ENCODE measurements at regions not wholly inside any gene's neighbourhood (a gene's known extent, or its start where the extent isn't known, plus 50 kb on each side); places are given as distances from the start of the nearest gene placed in this dataset.
"Not testable (repeated sequence)": the region's sequence is repeated elsewhere in the genome, so short reads cannot be mapped to it uniquely, and the experiment has no call there.

GRCh38 chr21:7955358-7956073 is 2565.9 kb upstream of the TPTE start:
- H3K4me1 ChIP-seq (ENCODE audit: control insufficient read depth in 1 of 2, extremely low read depth in 1 of 2, insufficient read depth in 2 of 2, low read length in 2 of 2); H3K27ac Mint-ChIP-seq; ATAC-seq (replicated peaks in 1 of 4); H3K4me3 ChIP-seq (ENCODE audit: control insufficient read depth in 1 of 2, extremely low read depth in 1 of 2, low read length in 1 of 2); POLR2A ChIA-PET; H3K27me3 ChIP-seq (replicated peaks in 1 of 2; ENCODE audit: control insufficient read depth in 2 of 2, extremely low read depth in 1 of 2, insufficient read depth in 2 of 2, low read length in 1 of 2); H3K27ac ChIP-seq (ENCODE audit: low read length); H3K36me3 ChIP-seq (ENCODE audit: control insufficient read depth in 2 of 2, extremely low read depth in 1 of 2, insufficient read depth in 1 of 2, low read length in 1 of 2); H3K4me1 Mint-ChIP-seq; H3K27me3 Mint-ChIP-seq; DNase-seq; CTCF ChIA-PET; H3K4me3 Mint-ChIP-seq: not testable (repeated sequence)
- Mint-ChIP-seq H3K9me3 (peaks cover 6 to 87% (median 25%) of the 10 kb centered on the region in 3 donors), H3K36me3 (peaks cover 14% of the 10 kb centered on the region)
- H3K9me3 ChIP-seq, result peaks cover 27% of the 10 kb centered on the region
- 75% methylated on average over 20 of the region's 20 CpGs for WGBS (ENCODE audit: insufficient coverage)

- H3K4me3 ChIP-seq (ENCODE audit: control insufficient read depth in 1 of 2, extremely low read depth in 1 of 2, low read length in 1 of 2); H3K27me3 Mint-ChIP-seq; POLR2A ChIA-PET; ATAC-seq (replicated peaks in 1 of 4); CTCF ChIA-PET; H3K36me3 ChIP-seq (ENCODE audit: control insufficient read depth in 2 of 2, extremely low read depth in 1 of 2, insufficient read depth in 1 of 2, low read length in 1 of 2); H3K27ac ChIP-seq (ENCODE audit: low read length); H3K27ac Mint-ChIP-seq; H3K27me3 ChIP-seq (replicated peaks in 1 of 2; ENCODE audit: control insufficient read depth in 2 of 2, extremely low read depth in 1 of 2, insufficient read depth in 2 of 2, low read length in 1 of 2); H3K4me3 Mint-ChIP-seq; H3K4me1 ChIP-seq (ENCODE audit: control insufficient read depth in 1 of 2, extremely low read depth in 1 of 2, insufficient read depth in 2 of 2, low read length in 2 of 2); H3K4me1 Mint-ChIP-seq; DNase-seq: not testable (repeated sequence)
- peaks cover 6 to 83% (median 30%) of the 10 kb centered on the region in 3 donors for H3K9me3 Mint-ChIP-seq
- H3K9me3 ChIP-seq, result peaks cover 23% of the 10 kb centered on the region
- H3K36me3 Mint-ChIP-seq, result peaks cover 14% of the 10 kb centered on the region
- WGBS (ENCODE audit: insufficient coverage), result 49% methylated on average over 2 of the region's 2 CpGs
Observed at GRCh38 chr21:7956074-7956452, 2565.3 kb upstream of the TPTE start.

GRCh38 chr21:7956998-7957712 is 2564.2 kb upstream of the TPTE start:
- DNase-seq; H3K4me3 ChIP-seq (ENCODE audit: control insufficient read depth in 1 of 2, extremely low read depth in 1 of 2, low read length in 1 of 2); H3K27me3 ChIP-seq (replicated peaks in 1 of 2; ENCODE audit: control insufficient read depth in 2 of 2, extremely low read depth in 1 of 2, insufficient read depth in 2 of 2, low read length in 1 of 2); H3K4me1 ChIP-seq (ENCODE audit: control insufficient read depth in 1 of 2, extremely low read depth in 1 of 2, insufficient read depth in 2 of 2, low read length in 2 of 2); CTCF ChIA-PET; H3K4me3 Mint-ChIP-seq; H3K36me3 ChIP-seq (ENCODE audit: control insufficient read depth in 2 of 2, extremely low read depth in 1 of 2, insufficient read depth in 1 of 2, low read length in 1 of 2); H3K27ac ChIP-seq (ENCODE audit: low read length); H3K4me1 Mint-ChIP-seq; H3K36me3 Mint-ChIP-seq; H3K27ac Mint-ChIP-seq; POLR2A ChIA-PET; H3K27me3 Mint-ChIP-seq: not testable (repeated sequence)
- peaks cover 19% of the 10 kb centered on the region for H3K9me3 ChIP-seq
- H3K9me3 Mint-ChIP-seq, result peaks cover 6 to 72% (median 40%) of the 10 kb centered on the region in 3 donors
- peak in 1 of 4 experiments; percentile 17 for ATAC-seq (replicated peaks in 1 of 4)
- 53% methylated on average over 5 of the region's 5 CpGs for WGBS (ENCODE audit: insufficient coverage)

GRCh38 chr21:7957713-7958064 is 2563.7 kb upstream of the TPTE start:
- peaks cover 16% of the 10 kb centered on the region for H3K9me3 ChIP-seq

More at GRCh38 chr21:7957713-7958064, 2563.7 kb upstream of the TPTE start:
- no peaks in the 10 kb centered on the region for H3K36me3 ChIP-seq (ENCODE audit: control insufficient read depth in 2 of 2, extremely low read depth in 1 of 2, insufficient read depth in 1 of 2, low read length in 1 of 2)
- ATAC-seq (replicated peaks in 1 of 4) (peak in 2 of 4 experiments; percentile 25 to 41), DNase-seq (no peak)
- peaks cover 9 to 70% (median 45%) of the 10 kb centered on the region in 3 donors for H3K9me3 Mint-ChIP-seq
- H3K27ac ChIP-seq (ENCODE audit: low read length), result no peak overlapping the region
- H3K27ac Mint-ChIP-seq, result no peak overlapping the region
- no peaks in the 10 kb centered on the region for H3K4me1 ChIP-seq (ENCODE audit: control insufficient read depth in 1 of 2, extremely low read depth in 1 of 2, insufficient read depth in 2 of 2, low read length in 2 of 2)
- CTCF ChIA-PET, result no interaction called here
- no peak overlapping the region for H3K4me3 Mint-ChIP-seq
- POLR2A ChIA-PET, result no interaction called here
- peaks cover 10% of the 10 kb centered on the region for H3K36me3 Mint-ChIP-seq
- H3K27me3 Mint-ChIP-seq, result no peaks in the 10 kb centered on the region
- 24% methylated on average over 2 of the region's 2 CpGs for WGBS (ENCODE audit: insufficient coverage)
- no peaks in the 10 kb centered on the region for H3K27me3 ChIP-seq (replicated peaks in 1 of 2; ENCODE audit: control insufficient read depth in 2 of 2, extremely low read depth in 1 of 2, insufficient read depth in 2 of 2, low read length in 1 of 2)
- no peaks in the 10 kb centered on the region for H3K4me1 Mint-ChIP-seq
- no peak overlapping the region for H3K4me3 ChIP-seq (ENCODE audit: control insufficient read depth in 1 of 2, extremely low read depth in 1 of 2, low read length in 1 of 2)

All from T-cell (primary cell).